Neural cell (in vitro differentiated cells): ENCODE measurements at regions not wholly inside any gene's neighbourhood (a gene's known extent, or its start where the extent isn't known, plus 50 kb on each side); places are given as distances from the start of the nearest gene placed in this dataset.

ENCODE experiments used
- EP300 ChIP-seq: fragments of 450-650 bp; conservative IDR thresholded peaks from 2 replicates; pipeline ENCODE4 v1.6.1; 2014; ENCODE audit warnings: antibody characterized with exemption, mild to moderate bottlenecking, moderate library complexity; ENCODE audit not compliant: poor library complexity, severe bottlenecking
- EZH2 ChIP-seq: fragments of 200-600, 300-800 bp; shearing (Covaris generic), sonication (generic); IDR thresholded peaks from 2 replicates; pipeline ENCODE4 v1.6.1; 2014; ENCODE audit warnings: antibody characterized with exemption, low read length, borderline replicate concordance, mild to moderate bottlenecking; ENCODE audit not compliant: insufficient read depth, poor library complexity, severe bottlenecking
- POLR2AphosphoS5 ChIP-seq: IDR thresholded peaks from 2 replicates; pipeline ENCODE4 v1.6.1; 2012
- SMC3 ChIP-seq: fragments of 450-650 bp; conservative IDR thresholded peaks from 2 replicates; pipeline ENCODE4 v1.6.1; 2014; ENCODE audit warnings: antibody characterized with exemption, mild to moderate bottlenecking, moderate library complexity; ENCODE audit not compliant: poor library complexity
- TAF1 ChIP-seq: IDR thresholded peaks from 2 replicates; pipeline ENCODE4 v1.6.1; 2012; ENCODE audit warnings: low read depth
- TF ChIP-seq, protein P1 (sequence below): fragments of 450-650 bp; IDR thresholded peaks from 2 replicates; pipeline ENCODE4 v1.5.1; 2014; ENCODE audit warnings: antibody characterized with exemption, mild to moderate bottlenecking, moderate library complexity; ENCODE audit not compliant: poor library complexity, severe bottlenecking

DNA sequence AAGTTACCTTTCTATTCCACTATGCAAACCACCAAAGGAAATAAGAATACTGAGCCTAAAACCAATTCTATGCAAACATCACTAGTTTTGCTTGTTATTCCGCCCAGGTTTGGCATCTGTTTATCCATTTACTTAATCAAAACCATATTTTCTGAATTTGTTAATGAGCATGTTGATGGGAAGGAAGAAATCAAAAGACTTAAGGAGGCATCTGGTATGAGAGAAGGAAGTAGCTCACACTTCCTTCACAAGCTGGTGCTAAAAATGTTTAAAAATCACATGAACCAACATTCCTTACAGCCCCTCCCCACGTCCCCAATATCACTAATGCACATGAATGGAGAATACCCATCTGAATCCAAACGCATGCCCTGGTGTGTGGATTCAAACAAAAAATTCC lies 52.0 kb upstream of the PRKAR2B start:
- TF ChIP-seq, protein P1, sequence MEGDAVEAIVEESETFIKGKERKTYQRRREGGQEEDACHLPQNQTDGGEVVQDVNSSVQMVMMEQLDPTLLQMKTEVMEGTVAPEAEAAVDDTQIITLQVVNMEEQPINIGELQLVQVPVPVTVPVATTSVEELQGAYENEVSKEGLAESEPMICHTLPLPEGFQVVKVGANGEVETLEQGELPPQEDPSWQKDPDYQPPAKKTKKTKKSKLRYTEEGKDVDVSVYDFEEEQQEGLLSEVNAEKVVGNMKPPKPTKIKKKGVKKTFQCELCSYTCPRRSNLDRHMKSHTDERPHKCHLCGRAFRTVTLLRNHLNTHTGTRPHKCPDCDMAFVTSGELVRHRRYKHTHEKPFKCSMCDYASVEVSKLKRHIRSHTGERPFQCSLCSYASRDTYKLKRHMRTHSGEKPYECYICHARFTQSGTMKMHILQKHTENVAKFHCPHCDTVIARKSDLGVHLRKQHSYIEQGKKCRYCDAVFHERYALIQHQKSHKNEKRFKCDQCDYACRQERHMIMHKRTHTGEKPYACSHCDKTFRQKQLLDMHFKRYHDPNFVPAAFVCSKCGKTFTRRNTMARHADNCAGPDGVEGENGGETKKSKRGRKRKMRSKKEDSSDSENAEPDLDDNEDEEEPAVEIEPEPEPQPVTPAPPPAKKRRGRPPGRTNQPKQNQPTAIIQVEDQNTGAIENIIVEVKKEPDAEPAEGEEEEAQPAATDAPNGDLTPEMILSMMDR, result no peak
- TF ChIP-seq EZH2 (no peak), EP300 (no peak), SMC3 (no peak), POLR2AphosphoS5 (no peak), TAF1 (no peak)
